Sciatic nerve (tissue), 2 donors: ENCODE measurements at regions not wholly inside any gene's neighbourhood (a gene's known extent, or its start where the extent isn't known, plus 50 kb on each side); places are given as distances from the start of the nearest gene placed in this dataset.
"Not testable (repeated sequence)": the region's sequence is repeated elsewhere in the genome, so short reads cannot be mapped to it uniquely, and the experiment has no call there.

ENCODE experiments used
- ATAC-seq: fragments of 200-7000 bp; cut with Tn5 transposase; one replicate; pipeline ENCODE4 v1.9.1; 2020; ENCODE audit warnings: mild to moderate bottlenecking, moderate library complexity
- DNase-seq: peaks from one replicate; pipeline ENCODE4 v3.0.0-alpha.2; 2020; ENCODE audit warnings: low spot score
- intact Hi-C: fragments of 100-400 bp; cut with DNase I; formaldehyde crosslinking; loops from one replicate; pipeline ENCODE4 v1.14.2; 2022
- donor health status: DM: no; HTN: no; CAD: no.
- donor health status: DM: no; HTN: no; CAD: no.

DNA sequence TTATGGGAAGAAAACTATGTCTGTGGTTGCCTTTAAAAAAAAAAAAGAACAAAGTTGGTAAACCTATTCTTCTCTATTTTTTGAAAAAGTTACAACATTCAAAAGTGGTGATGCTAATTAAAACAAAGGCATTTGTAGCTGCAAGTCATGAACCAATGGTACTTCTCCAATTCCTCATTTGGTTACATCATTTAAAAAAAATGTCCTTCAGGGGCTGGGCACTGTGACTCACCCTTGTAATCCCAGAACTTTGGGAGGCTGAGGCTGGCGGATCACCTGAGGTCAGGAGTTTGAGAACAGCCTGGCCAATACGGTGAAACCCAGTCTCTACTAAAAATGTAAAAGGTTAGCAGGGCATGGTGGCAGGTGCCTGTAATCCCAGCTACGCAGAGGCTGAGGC lies 574.6 kb downstream of the VGLL3 start:
- DNase-seq (no peak), ATAC-seq (no peak)
- intact Hi-C loops, result no loop called here

DNA sequence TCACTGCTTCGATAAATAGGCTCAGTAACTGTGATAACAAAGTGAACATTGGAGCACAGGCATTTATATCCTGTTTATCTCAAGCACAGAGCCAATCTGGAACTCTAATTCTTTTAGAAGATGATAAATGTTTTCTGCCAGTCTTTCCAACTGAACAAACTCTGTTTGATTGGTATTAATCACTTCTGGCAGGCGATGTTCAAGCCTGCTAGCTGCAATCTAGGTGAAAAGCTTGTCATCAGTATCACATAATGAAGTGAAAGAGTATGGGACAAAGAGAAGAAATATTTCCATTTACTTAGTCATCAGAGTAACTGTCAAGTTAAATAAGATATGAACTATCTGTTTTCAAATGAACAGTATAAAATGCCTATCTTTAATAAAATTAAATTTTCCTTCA lies 577.3 kb downstream of the VGLL3 start:
- ATAC-seq (no peak), DNase-seq (no peak)
- intact Hi-C loops, result no loop called here

DNA sequence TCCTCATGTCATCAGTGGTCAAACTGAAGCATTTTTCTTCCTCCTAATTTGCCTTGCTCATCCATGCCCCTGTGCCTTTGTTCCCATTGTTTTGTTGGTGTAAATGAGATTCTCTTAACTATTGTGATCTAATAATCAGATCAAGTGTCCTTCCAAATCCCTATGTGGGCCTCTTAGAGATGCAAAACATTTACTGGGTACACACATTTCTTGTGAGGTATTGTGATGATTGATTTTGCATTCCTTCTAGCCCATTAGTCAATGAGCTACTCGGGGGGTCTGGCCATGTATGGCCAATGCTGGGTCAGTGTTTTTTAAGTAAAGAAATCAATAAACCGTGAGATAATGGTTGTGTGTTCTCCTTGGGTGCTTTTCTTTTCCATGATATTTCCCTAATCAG lies 580.4 kb downstream of the VGLL3 start:
- ATAC-seq (no peak), DNase-seq (no peak)
- intact Hi-C loops, result no loop called here

- ATAC-seq, DNase-seq, intact Hi-C loops: not testable (repeated sequence)
Measured at GRCh38 chr3:86389759-86390158, 601.2 kb downstream of the VGLL3 start.

- ATAC-seq (no peak), DNase-seq (no peak)
- intact Hi-C loops, result no loop called here
Measured at GRCh38 chr3:86388820-86389219, 602.1 kb downstream of the VGLL3 start.

- no peak for DNase-seq
- intact Hi-C loops, result no loop called here
- no peak for ATAC-seq
Measured at GRCh38 chr3:86382556-86382955, 608.4 kb downstream of the VGLL3 start.

DNA sequence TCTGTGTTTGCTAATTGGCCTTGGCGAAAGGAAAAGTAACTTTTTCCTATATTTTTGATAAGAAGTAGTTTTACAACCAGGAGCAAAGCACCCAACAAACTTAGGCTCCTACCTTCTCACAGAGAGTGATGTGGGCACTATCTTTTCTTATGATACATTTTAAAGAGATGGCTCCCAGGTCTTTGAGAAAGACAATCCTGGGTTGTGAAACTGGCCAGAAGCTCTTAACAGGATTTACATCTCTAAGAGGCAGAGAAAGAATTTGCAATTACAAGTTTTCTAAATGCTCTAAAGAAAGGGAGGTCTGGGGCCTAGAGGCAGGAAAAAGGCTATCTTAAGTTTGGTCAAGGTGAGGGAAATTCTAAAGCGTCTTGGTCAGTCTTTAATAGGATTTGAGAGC lies 609.7 kb downstream of the VGLL3 start:
- intact Hi-C loops, result no loop called here
- ATAC-seq (no peak), DNase-seq (no peak)

DNA sequence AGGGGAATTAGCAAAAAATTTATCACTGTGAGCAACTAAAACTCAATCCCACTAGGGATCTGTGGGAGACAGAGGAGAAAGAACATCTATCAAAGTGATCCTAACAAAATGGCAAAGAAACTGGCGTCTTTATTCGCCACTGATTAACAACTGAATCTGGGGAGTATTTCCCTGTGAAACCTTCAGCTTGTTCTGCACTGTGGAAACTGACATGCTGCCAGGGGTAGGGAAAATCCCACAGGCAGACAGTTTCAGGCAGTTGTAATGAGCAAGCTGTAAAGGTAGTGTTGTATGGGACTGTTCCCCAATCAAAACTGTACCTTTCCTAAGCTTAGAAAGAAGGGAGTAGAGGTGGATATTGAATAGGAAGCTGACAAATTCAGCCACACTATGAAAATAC lies 611.7 kb downstream of the VGLL3 start:
- intact Hi-C loops, result no loop called here
- DNase-seq (no peak), ATAC-seq (no peak)

- no peak for DNase-seq
- ATAC-seq, result no peak
- intact Hi-C loops, result no loop called here
Measured at GRCh38 chr3:86378829-86379228, 612.1 kb downstream of the VGLL3 start.

DNA sequence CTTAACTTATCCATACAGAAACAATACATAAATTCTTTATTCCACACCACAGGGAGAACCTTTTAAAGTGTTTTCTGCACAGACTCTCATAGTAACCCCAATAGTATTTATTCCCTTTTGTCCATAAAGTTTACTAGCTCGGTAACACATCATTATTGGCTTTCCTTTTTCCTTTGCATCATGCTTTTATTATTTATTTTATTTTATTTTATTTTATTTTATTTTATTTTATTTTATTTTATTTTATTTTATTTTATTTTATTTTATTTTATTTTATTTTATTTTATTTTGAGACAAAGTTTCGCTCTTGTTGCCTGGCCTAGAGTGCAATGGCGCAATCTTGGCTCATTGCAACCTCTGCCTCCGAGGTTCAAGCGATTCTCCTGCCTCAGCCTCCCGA lies 655.4 kb downstream of the VGLL3 start:
- intact Hi-C loops, ATAC-seq, DNase-seq: not testable (repeated sequence)

DNA sequence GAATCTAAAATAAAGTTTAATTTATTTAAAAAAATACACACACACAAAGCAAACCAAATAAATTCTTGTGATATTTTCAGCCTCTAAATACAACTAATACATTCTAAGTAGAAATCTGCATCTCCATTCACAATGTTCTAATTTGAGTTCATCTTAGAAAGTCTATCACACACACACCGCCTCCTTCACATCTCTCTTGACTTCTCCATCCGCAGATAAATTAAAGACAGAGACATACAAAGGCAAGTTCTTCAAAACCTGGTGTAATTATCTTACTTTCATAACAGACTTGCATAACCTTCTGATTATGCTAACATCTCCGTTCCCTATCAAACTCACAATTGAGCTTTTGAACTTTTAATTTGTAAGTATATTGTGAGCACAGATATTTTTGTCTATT lies 657.3 kb downstream of the VGLL3 start:
- intact Hi-C loops, result no loop called here
- no peak for ATAC-seq
- DNase-seq, result no peak

GRCh38 chr3:86303935-86304334 lies 687.0 kb downstream of the VGLL3 start:
- intact Hi-C loops, result no loop called here
- ATAC-seq (no peak), DNase-seq (no peak)

DNA sequence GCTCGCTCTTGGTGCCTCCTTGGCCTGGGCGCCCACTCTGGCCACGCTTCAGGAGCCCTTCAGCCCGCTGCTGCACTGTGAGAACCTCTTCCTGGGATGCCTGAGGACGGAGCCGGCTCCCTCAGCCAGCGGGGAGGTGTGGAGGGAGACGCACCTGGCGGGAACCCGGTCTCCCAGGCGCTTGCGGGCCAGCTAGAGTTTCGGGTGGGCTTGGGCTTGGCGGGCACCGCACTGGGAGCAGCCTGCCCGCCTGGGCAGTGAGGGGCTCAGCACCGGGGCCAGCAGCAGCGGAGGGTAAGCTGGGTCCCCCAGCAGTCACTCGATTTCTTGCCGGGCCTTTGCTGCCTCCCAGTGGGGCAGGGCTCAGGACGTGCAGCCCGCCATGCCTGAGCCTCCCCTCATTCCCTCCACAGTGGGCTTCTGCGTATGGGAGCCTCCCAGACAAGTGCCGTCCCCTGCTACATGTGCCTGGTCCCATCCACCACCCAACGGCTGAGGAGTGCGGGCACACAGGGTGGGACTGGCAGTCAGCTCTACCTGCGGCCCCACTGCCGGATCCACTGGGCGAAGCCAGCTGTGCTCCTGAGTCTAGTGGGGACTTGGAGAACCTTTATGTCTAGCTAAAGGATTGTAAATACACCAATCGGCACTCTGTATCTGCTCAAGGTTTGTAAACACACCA lies 708.7 kb downstream of the VGLL3 start:
- intact Hi-C loops, result no loop called here
- no peak for DNase-seq
- ATAC-seq, result peak; percentile 26

DNA sequence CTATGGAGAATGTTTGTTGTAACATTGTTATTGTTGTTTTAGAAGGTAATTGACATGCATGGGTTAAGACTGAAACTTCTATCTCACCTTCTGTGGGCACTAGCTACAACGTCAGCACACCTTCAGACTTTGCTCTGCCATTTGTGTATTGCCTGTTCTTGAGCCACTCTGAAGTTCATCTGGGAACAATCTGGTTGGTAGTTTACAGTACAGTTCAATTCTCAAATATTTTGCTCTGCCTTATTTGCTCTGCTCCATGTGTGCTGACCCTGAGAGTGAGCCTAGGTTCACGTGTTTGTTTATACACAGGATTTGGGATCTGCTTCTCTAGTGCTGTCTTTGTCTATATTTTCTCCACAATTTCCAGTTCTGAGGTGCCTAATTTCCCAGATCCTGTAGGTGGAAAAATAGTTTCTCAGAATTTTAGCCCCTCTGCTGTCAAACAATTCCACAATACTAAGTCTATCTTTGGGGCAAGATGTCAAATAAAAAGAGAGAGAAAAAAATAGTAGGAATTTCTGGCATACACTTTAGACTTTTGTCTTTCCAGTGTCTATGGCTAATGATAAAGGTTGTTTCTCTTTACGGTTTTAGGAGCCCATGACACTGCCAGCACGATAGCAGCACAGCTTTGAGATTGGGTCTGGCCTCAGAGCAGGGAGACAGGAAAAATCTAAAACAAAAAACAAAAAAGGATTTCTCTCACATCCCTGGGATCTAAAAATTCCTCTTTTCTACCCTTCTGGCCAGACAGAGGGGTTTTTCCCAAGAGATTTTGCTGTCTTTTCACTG lies 721.4 kb downstream of the VGLL3 start:
- no peak for ATAC-seq
- no peak for DNase-seq
- intact Hi-C loops, result no loop called here

DNA sequence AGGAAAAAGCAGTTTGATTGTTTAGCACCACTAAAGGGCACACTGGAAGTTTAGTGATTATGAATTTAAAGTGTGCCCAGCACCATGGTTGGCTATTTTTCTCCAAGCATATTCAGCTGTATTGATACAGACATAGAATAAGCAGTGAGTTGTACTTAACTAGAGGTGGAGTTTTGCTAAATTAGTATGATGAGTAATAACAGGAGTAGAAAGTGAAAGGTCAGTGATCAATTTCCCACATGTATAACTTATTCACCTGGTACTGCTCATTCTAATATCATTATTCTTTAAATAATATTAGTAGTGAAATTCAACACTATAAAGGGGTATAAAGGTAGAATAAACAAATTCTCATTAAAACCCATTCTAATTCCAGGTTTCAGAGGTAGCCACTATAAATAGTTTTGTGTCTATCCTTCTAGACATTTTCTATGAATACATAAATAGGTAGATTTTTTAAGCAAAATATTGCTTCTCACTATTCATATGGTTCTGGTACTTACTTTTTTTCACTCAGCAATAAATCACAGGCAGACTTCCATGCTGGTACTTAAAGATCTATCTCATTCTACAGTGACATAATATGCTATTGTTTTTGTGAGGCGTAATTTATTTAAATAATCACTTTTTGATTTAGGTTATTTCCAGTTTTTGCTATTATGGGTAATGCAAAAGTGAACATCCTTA lies 732.9 kb downstream of the VGLL3 start:
- intact Hi-C loops, result no loop called here
- ATAC-seq (no peak), DNase-seq (no peak)

GRCh38 chr3:86254480-86254879 lies 736.5 kb downstream of the VGLL3 start:
- ATAC-seq, result no peak
- intact Hi-C loops, result no loop called here

GRCh38 chr3:86251781-86252180 lies 739.2 kb downstream of the VGLL3 start:
- intact Hi-C loops, result no loop called here
- no peak for ATAC-seq
- no peak for DNase-seq

More at GRCh38 chr3:86254480-86254879, 736.5 kb downstream of the VGLL3 start:
- no peak for DNase-seq

DNA sequence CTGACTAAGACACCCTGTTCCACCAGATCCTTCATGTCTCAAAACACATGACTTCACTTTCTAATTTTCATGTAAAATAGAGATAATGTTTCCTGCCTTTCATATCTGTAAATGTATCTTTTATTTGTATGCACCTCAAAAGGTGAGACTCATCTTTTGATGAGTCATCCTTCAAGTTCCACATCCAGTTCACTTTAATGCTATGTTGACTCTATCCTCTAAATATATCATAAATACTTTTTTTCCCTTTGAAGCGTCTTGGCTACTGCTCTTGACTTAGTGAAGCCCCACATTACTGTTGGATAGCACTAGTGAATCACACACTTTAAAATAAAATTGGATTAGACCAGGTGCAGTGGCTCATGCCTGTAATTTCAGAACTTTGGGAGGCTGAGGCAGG lies 741.1 kb downstream of the VGLL3 start:
- DNase-seq, result no peak
- intact Hi-C loops, result no loop called here
- no peak for ATAC-seq

GRCh38 chr3:86245360-86245759 lies 745.6 kb downstream of the VGLL3 start:
- ATAC-seq (no peak), DNase-seq (no peak)
- intact Hi-C loops, result no loop called here

DNA sequence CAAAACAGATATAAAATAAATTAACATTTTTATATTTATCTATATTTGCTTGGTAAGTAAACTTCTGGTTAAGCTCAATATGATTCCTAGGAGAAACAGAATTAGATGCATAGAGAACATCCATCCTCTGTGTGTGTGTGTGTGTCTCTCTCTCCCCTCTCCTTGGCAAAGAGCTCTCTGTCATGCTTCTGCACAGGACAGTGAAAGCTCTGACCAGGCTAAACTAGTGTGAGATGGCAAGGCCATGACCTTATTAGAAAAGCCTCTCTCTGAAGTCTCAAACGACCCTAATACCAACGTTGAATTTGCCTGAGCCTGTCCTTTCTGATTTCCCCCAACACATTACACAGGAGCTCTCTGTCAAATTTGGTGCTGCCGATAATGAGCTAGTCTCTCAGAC lies 746.0 kb downstream of the VGLL3 start:
- DNase-seq (no peak), ATAC-seq (no peak)
- intact Hi-C loops, result no loop called here
